ENCODE measurements at regions not wholly inside any gene's neighbourhood (a gene's known extent, or its start where the extent isn't known, plus 50 kb on each side); places are given as distances from the start of the nearest gene placed in this dataset.

DNA sequence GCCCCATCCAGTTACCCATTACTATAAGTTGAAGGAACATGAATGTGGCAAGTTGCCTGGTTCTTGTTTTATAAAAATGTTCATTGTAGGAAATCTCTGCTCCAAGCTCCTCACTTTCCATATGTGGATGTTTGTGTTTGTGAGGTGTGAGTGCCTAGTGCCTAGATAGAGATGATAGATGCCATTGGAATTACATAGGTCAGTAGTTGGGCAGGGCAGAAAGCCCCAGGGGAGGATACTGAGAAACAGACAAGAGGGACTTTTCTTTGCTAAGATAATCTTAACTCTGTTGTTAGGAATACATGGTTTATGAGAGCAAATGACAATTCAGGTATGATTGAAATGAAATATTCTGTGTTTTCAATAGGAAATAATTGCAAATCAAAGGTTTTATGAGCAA is 226.3 kb upstream of the GRIP1 start:
- no peak overlapping the region for H3K4me3 ChIP-seq (ENCODE audit: low read depth in 1 of 2, low read length in 2 of 2)
- H3K27ac ChIP-seq (ENCODE audit: low read length): no peak overlapping the region
- H2AFZ ChIP-seq (ENCODE audit: low read depth, low read length): no peak overlapping the region
- no peaks in the 10 kb centered on the region for H3K79me2 ChIP-seq (ENCODE audit: insufficient read depth, low read length)
- H3K27me3 ChIP-seq (ENCODE audit: insufficient read depth, low read length, poor library complexity): peaks cover 3% of the 10 kb centered on the region
- no peak overlapping the region for H3K4me2 ChIP-seq (ENCODE audit: insufficient read depth, low read length)
- no peaks in the 10 kb centered on the region for H4K20me1 ChIP-seq (ENCODE audit: insufficient read depth, low read length)
- H3K9me3 ChIP-seq (ENCODE audit: insufficient read depth, low read length, severe bottlenecking): no peaks in the 10 kb centered on the region
- no peak for TF ChIP-seq EZH2 (IDR thresholded peaks at IDR 0.05; ENCODE audit: borderline replicate concordance, low read depth, low read length, severe bottlenecking)
- TF ChIP-seq, protein P1, sequence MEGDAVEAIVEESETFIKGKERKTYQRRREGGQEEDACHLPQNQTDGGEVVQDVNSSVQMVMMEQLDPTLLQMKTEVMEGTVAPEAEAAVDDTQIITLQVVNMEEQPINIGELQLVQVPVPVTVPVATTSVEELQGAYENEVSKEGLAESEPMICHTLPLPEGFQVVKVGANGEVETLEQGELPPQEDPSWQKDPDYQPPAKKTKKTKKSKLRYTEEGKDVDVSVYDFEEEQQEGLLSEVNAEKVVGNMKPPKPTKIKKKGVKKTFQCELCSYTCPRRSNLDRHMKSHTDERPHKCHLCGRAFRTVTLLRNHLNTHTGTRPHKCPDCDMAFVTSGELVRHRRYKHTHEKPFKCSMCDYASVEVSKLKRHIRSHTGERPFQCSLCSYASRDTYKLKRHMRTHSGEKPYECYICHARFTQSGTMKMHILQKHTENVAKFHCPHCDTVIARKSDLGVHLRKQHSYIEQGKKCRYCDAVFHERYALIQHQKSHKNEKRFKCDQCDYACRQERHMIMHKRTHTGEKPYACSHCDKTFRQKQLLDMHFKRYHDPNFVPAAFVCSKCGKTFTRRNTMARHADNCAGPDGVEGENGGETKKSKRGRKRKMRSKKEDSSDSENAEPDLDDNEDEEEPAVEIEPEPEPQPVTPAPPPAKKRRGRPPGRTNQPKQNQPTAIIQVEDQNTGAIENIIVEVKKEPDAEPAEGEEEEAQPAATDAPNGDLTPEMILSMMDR (IDR thresholded peaks at IDR 0.05; ENCODE audit: borderline replicate concordance, extremely low read depth, low read length, poor library complexity, severe bottlenecking): no peak
- no peaks in the 10 kb centered on the region for H3K4me1 ChIP-seq (ENCODE audit: insufficient read depth, low read length)
- DNase-seq: no peak
- no peak overlapping the region for H3K9ac ChIP-seq (ENCODE audit: low read depth, low read length)
- no peak for ATAC-seq (ENCODE audit: insufficient read depth, low read depth)
- no peaks in the 10 kb centered on the region for H3K36me3 ChIP-seq (ENCODE audit: insufficient read depth, low read length)

DNA sequence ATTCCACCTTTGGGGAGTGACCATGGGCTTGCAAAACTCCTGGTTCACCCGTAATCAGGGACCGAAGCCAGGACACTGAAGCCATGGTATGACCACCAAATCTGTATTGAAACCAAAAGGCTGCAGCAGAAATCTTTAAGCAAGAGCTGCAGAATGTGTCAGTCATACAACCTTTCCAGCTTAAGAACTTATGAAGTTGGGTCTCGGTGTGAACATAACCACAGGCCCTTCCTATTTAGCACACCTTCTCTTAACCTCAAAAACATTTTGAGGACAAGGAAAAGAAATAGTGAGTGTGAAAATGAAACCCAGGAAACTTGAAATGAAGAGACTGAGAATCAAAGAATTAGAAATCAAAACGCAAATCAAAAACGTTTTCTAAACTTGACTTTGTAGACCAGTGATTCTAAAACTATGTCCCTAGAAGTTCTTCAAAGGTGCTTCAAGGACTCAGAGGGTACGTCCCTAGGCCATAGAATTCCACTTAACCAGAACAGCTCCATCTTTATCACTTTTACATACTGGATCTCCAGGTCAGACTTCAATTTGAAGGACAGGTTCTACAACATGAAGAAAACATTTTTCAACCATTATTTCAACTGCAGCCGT is 231.6 kb upstream of the GRIP1 start:
- no peak overlapping the region for H3K4me3 ChIP-seq (ENCODE audit: low read depth in 1 of 2, low read length in 2 of 2)
- H2AFZ ChIP-seq (ENCODE audit: low read depth, low read length): no peak overlapping the region
- no peak overlapping the region for H3K27ac ChIP-seq (ENCODE audit: low read length)
- H3K4me2 ChIP-seq (ENCODE audit: insufficient read depth, low read length): no peak overlapping the region
- no peaks in the 10 kb centered on the region for H4K20me1 ChIP-seq (ENCODE audit: insufficient read depth, low read length)
- no peaks in the 10 kb centered on the region for H3K4me1 ChIP-seq (ENCODE audit: insufficient read depth, low read length)
- H3K36me3 ChIP-seq (ENCODE audit: insufficient read depth, low read length): no peaks in the 10 kb centered on the region
- peaks cover 3% of the 10 kb centered on the region for H3K27me3 ChIP-seq (ENCODE audit: insufficient read depth, low read length, poor library complexity)
- ATAC-seq (ENCODE audit: insufficient read depth, low read depth) (no peak), DNase-seq (no peak)
- no peak overlapping the region for H3K9ac ChIP-seq (ENCODE audit: low read depth, low read length)
- H3K79me2 ChIP-seq (ENCODE audit: insufficient read depth, low read length): no peaks in the 10 kb centered on the region
- TF ChIP-seq EZH2 (IDR thresholded peaks at IDR 0.05; ENCODE audit: borderline replicate concordance, low read depth, low read length, severe bottlenecking): no peak
- TF ChIP-seq, protein P1 (IDR thresholded peaks at IDR 0.05; ENCODE audit: borderline replicate concordance, extremely low read depth, low read length, poor library complexity, severe bottlenecking): no peak
- H3K9me3 ChIP-seq (ENCODE audit: insufficient read depth, low read length, severe bottlenecking): no peaks in the 10 kb centered on the region

DNA sequence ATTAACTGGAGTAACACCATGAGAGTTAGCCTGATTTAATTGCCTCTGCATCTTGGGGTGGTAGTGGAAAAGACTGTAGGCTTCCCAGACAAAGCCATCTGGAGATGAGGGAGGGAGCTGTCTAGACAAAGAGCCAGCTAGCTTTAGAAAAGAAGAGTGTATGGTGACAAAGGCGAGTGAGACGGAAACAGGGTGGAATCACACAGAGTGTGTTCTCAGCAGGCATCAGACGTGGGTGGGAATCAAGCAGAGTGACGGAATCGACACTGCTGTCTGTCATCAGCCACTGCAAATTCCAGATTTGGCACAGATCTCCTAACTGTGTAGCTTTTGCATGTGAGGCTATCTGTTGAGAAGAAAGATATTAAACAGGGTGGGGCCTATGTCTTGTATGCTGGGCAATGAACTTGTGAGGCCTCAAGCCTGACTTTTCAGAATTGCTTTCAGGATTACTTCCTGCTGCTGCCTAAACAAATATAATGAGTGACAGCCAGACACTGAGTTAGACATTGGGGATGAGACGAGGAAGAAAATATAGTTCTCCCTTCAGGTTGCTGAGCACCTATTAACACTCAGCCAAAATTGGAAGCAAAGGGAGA is 236.5 kb upstream of the GRIP1 start:
- H4K20me1 ChIP-seq (ENCODE audit: insufficient read depth, low read length): no peaks in the 10 kb centered on the region
- no peak for DNase-seq
- H2AFZ ChIP-seq (ENCODE audit: low read depth, low read length): no peak overlapping the region
- no peak overlapping the region for H3K4me3 ChIP-seq (ENCODE audit: low read depth in 1 of 2, low read length in 2 of 2)
- no peak overlapping the region for H3K27ac ChIP-seq (ENCODE audit: low read length)
- no peak for ATAC-seq (ENCODE audit: insufficient read depth, low read depth)
- H3K27me3 ChIP-seq (ENCODE audit: insufficient read depth, low read length, poor library complexity): peaks cover 2% of the 10 kb centered on the region
- H3K9ac ChIP-seq (ENCODE audit: low read depth, low read length): no peak overlapping the region
- H3K79me2 ChIP-seq (ENCODE audit: insufficient read depth, low read length): no peaks in the 10 kb centered on the region
- H3K36me3 ChIP-seq (ENCODE audit: insufficient read depth, low read length): no peaks in the 10 kb centered on the region
- TF ChIP-seq, protein P1 (IDR thresholded peaks at IDR 0.05; ENCODE audit: borderline replicate concordance, extremely low read depth, low read length, poor library complexity, severe bottlenecking): no peak
- TF ChIP-seq EZH2 (IDR thresholded peaks at IDR 0.05; ENCODE audit: borderline replicate concordance, low read depth, low read length, severe bottlenecking): no peak
- no peaks in the 10 kb centered on the region for H3K4me1 ChIP-seq (ENCODE audit: insufficient read depth, low read length)
- H3K9me3 ChIP-seq (ENCODE audit: insufficient read depth, low read length, severe bottlenecking): no peaks in the 10 kb centered on the region
- H3K4me2 ChIP-seq (ENCODE audit: insufficient read depth, low read length): no peak overlapping the region
